ENCODE measurements at regions not wholly inside any gene's neighbourhood (a gene's known extent, or its start where the extent isn't known, plus 50 kb on each side); places are given as distances from the start of the nearest gene placed in this dataset.

- no peaks in the 10 kb centered on the region for H3K27me3 ChIP-seq (ENCODE audit: control insufficient read depth, insufficient read depth, low read length)
- FAIRE-seq (no peak), DNase-seq (ENCODE audit: low read depth) (no peak)
- TF ChIP-seq, protein P1, sequence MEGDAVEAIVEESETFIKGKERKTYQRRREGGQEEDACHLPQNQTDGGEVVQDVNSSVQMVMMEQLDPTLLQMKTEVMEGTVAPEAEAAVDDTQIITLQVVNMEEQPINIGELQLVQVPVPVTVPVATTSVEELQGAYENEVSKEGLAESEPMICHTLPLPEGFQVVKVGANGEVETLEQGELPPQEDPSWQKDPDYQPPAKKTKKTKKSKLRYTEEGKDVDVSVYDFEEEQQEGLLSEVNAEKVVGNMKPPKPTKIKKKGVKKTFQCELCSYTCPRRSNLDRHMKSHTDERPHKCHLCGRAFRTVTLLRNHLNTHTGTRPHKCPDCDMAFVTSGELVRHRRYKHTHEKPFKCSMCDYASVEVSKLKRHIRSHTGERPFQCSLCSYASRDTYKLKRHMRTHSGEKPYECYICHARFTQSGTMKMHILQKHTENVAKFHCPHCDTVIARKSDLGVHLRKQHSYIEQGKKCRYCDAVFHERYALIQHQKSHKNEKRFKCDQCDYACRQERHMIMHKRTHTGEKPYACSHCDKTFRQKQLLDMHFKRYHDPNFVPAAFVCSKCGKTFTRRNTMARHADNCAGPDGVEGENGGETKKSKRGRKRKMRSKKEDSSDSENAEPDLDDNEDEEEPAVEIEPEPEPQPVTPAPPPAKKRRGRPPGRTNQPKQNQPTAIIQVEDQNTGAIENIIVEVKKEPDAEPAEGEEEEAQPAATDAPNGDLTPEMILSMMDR (IDR thresholded peaks at IDR 0.05; ENCODE audit: insufficient read depth, low read length, severe bottlenecking), result no peak
- no peaks in the 10 kb centered on the region for H3K36me3 ChIP-seq (ENCODE audit: control insufficient read depth, insufficient read depth, low read length)
- no peak overlapping the region for H3K4me3 ChIP-seq (ENCODE audit: low read depth, low read length)
Measured at GRCh38 chr11:38221295-38221694, 1623.3 kb upstream of the RAG2 start.

DNA sequence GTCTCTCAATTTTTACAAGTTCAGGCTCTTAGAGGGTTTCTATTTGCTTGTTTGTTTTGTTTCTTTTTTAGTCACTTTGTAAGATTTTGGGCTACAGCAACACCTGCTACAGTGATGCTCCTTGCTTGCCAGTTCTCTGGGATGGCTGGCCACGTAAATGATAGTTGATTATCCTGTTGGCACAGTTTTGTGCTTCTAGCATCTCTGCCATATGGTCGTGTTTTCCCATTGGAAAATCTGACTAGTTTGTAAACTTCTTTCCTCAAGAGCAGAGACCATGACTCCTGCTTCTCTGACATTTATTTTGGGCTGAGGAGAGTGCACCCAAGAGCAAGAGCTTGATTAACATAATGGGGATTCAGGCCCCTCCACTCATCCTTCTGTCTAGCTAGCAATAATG lies 1621.6 kb upstream of the RAG2 start:
- H3K36me3 ChIP-seq (ENCODE audit: control insufficient read depth, insufficient read depth, low read length), result no peaks in the 10 kb centered on the region
- H3K27me3 ChIP-seq (ENCODE audit: control insufficient read depth, insufficient read depth, low read length), result no peaks in the 10 kb centered on the region
- no peak overlapping the region for H3K4me3 ChIP-seq (ENCODE audit: low read depth, low read length)
- TF ChIP-seq, protein P1 (IDR thresholded peaks at IDR 0.05; ENCODE audit: insufficient read depth, low read length, severe bottlenecking), result no peak
- FAIRE-seq, result no peak
- DNase-seq (ENCODE audit: low read depth), result no peak

DNA sequence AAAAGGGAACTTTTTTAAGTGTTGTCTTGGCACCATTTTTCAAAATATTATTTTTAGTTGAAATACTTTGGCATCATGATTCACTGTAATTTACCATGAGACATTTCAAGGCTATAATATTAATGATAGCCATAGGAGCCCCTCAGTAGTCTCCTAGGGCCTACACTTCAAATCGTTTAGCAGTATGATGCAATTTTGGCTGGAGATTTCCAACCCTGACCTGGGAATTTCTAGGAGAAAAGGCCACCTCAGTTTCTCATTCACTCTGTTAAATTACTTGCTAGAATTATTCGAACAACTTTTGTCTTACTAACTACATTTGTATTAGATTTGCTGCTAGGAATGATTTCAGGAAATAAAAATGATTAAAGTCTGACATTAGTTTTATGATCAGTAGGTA lies 1610.9 kb upstream of the RAG2 start:
- Histone ChIP-seq H3K4me3 (ENCODE audit: low read depth, low read length) (no peak overlapping the region), H3K27me3 (ENCODE audit: control insufficient read depth, insufficient read depth, low read length) (no peaks in the 10 kb centered on the region), H3K36me3 (ENCODE audit: control insufficient read depth, insufficient read depth, low read length) (no peaks in the 10 kb centered on the region)
- TF ChIP-seq, protein P1 (IDR thresholded peaks at IDR 0.05; ENCODE audit: insufficient read depth, low read length, severe bottlenecking), result no peak
- FAIRE-seq (no peak), DNase-seq (ENCODE audit: low read depth) (no peak)

- DNase-seq (ENCODE audit: low read depth) (no peak), FAIRE-seq (no peak)
- Histone ChIP-seq H3K27me3 (ENCODE audit: control insufficient read depth, insufficient read depth, low read length) (no peaks in the 10 kb centered on the region), H3K36me3 (ENCODE audit: control insufficient read depth, insufficient read depth, low read length) (no peaks in the 10 kb centered on the region), H3K4me3 (ENCODE audit: low read depth, low read length) (no peak overlapping the region)
- TF ChIP-seq, protein P1 (IDR thresholded peaks at IDR 0.05; ENCODE audit: insufficient read depth, low read length, severe bottlenecking), result no peak
Measured at GRCh38 chr11:38206663-38207062, 1608.6 kb upstream of the RAG2 start.

- no peaks in the 10 kb centered on the region for H3K27me3 ChIP-seq (ENCODE audit: control insufficient read depth, insufficient read depth, low read length)
- no peak for FAIRE-seq
Measured at GRCh38 chr11:38191101-38191500, 1593.1 kb upstream of the RAG2 start.

More at GRCh38 chr11:38191101-38191500, 1593.1 kb upstream of the RAG2 start:
- Histone ChIP-seq H3K4me3 (ENCODE audit: low read depth, low read length) (no peak overlapping the region), H3K36me3 (ENCODE audit: control insufficient read depth, insufficient read depth, low read length) (no peaks in the 10 kb centered on the region)
- TF ChIP-seq, protein P1 (IDR thresholded peaks at IDR 0.05; ENCODE audit: insufficient read depth, low read length, severe bottlenecking), result no peak
- DNase-seq (ENCODE audit: low read depth), result no peak

Data from bronchial epithelial cell (primary cell).